ENCODE measurements at regions not wholly inside any gene's neighbourhood (a gene's known extent, or its start where the extent isn't known, plus 50 kb on each side); places are given as distances from the start of the nearest gene placed in this dataset.

DNA sequence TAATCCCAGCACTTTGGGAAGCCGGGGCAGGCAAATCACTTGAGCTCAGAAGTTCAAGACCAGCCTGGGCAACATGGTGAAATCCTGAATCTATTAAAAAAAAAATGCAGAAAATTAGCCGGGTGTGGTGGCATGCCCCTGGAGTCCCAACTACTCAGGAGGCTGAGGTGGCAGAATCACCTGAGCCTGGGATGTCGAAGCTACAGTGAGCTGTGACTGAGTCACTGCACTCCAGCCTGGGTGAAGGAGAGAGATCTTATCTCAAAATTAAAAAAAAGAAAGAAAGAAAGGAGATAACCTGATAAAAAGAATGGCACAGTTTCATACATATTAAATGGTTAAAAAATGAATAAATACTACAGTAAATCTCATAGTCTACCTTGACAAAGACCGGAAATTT, 123.6 kb upstream of the TNFAIP3 start:
- no peak for DNase-seq
- H3K27me3 ChIP-seq, result no peaks in the 10 kb centered on the region
- no peaks in the 10 kb centered on the region for H3K9me3 ChIP-seq
- H3K36me3 ChIP-seq, result no peaks in the 10 kb centered on the region
- H3K4me3 ChIP-seq, result no peak overlapping the region

DNA sequence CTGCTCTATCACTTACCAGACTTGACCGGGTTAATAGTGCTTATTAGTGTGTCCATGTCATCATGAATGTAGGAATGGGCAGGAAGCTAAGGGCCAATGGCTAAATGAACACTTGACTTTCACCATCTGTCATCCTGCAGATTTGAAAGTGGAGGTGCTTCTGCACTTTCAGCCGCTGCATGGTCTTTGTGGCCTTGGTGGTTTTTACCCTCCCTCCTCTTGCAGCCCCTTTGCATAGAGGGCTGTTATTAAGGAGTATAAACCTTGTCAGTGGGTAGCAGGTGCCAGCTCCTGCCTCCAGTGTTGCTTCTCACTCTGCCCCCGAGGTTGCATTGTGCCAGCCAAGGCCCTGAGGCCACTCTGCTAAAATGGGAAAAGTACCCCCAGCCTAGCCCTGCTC, 122.2 kb upstream of the TNFAIP3 start:
- no peaks in the 10 kb centered on the region for H3K36me3 ChIP-seq
- H3K4me3 ChIP-seq, result no peak overlapping the region

DNA sequence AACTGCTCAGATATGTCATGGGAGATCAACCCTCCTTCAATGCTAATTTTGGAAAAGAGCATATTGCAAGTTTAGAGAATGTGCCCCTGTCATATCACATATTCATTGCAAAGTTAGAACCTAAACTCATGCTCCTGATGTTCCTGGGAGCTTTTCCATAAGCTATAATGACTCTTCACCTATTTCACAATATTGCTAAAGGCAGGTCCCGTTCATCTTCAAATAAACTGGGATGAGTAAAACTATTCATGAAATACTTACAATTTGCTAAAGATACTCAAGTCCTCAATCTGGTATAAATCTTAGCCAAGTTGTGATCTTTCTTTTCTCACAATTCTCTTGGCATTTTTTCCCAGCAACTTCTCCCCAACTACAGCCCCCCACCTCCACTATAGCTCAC, 121.7 kb upstream of the TNFAIP3 start:
- H3K36me3 ChIP-seq, result no peaks in the 10 kb centered on the region
- DNase-seq, result no peak
- H3K9me3 ChIP-seq, result no peaks in the 10 kb centered on the region
- no peak overlapping the region for H3K4me3 ChIP-seq
- H3K27me3 ChIP-seq, result no peaks in the 10 kb centered on the region

More for the DNA sequence above, 122.2 kb upstream of the TNFAIP3 start:
- Histone ChIP-seq H3K9me3 (no peaks in the 10 kb centered on the region), H3K27me3 (no peaks in the 10 kb centered on the region)
- no peak for DNase-seq

DNA sequence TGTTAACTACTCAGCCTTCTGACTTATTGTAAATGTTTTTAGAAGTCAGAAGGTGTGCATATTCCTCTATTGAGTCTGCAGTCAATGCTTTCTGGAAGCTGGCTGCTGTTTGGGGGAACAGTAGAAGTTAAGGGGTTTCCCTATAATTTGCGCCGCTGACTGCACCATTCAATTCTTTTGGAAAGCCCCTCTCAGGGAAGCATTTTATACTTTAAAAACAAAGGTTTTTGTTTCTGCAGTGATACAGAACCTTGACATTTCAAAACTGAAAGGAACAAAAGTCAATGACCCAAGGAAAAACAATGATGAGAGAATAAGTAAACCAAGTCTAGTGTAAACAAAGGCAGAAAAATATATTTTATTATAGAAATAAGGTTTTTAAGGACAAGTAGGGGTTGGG, 120.8 kb upstream of the TNFAIP3 start:
- no peaks in the 10 kb centered on the region for H3K9me3 ChIP-seq
- no peaks in the 10 kb centered on the region for H3K27me3 ChIP-seq
- no peak for DNase-seq
- H3K4me3 ChIP-seq, result no peak overlapping the region
- H3K36me3 ChIP-seq, result no peaks in the 10 kb centered on the region

DNA sequence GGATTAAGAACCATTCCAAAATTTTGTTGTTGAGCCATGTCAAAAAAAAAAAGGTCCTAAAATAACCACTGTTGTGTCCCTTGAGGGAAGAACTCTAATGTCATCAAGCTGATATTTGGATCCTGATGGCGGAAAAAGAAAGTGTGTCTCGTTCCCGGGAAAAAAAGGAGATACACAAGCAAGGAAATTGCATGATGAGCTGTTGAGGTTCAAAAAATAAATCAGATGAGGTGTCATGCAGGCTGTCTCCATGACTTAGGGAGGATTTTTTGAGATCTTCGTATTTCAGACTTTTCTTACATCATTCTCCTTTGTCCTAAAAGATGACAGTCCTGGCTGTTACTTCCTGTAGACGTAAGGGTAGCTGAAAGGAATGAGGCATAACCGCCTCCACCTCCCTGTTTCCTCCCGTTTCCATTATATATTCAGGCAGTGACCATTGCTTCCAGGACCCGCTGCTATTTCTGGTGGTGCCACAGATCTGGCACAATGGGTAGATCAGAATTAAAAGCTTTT, 117.3 kb upstream of the TNFAIP3 start:
- no peaks in the 10 kb centered on the region for H3K36me3 ChIP-seq
- H3K9me3 ChIP-seq, result no peaks in the 10 kb centered on the region
- H3K4me3 ChIP-seq, result no peak overlapping the region
- DNase-seq, result no peak
- no peaks in the 10 kb centered on the region for H3K27me3 ChIP-seq

DNA sequence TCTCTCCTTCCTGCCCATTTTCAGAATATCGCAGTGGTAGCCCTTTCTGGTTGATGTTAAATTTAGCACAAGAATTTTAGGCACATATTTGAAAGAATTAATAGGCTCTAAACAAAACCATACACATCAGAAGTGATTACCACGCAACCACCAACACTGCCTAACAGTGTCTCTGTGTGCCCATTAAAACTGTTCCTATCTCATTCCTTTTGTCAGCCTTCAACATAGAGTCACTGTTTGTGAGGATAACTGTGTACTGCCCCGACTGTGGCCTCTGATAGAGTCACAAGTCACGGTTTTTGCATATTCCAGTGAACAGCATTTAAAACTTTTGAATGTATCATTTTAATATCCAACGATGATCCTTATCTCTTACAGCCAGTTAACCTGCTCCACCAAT, 116.8 kb upstream of the TNFAIP3 start:
- Histone ChIP-seq H3K27me3 (no peaks in the 10 kb centered on the region), H3K36me3 (no peaks in the 10 kb centered on the region), H3K4me3 (no peak overlapping the region), H3K9me3 (no peaks in the 10 kb centered on the region)
- DNase-seq, result no peak

DNA sequence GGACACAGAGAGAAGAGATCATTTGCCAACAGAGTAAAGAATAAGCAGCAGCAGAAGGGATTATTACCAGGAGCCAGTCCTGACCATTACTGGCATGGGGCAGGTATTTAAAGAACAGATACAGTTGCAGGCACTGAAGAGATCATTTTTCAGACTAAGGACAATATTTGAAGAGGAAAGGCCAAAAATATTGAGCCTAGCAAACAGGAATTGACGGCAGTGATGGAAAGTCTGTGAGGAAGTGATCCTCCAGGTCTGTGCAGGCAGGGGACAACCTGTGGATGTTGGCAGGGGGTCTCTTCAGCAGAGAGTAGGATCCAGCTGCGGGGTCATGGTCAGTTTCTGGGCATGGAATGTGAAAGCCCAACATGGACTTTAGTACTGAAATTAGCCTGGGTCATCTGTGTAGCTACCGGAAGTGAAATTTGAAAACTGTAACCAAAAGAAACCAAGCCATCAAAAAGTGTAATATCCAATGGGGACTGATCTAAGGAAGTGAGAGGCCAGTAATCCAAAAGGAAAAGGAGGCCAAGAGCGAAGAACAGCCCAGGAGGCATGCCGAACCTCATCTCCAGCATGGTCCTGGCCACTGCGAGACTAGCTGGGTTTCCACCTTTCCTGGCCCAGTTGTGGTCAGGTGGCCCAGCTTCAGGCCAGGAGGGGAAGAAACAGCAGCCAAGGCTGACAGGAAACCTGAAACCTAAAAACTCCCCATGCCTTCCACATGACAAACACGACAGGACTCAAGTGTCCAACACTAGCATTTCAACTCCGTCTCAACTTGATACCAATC, 115.1 kb upstream of the TNFAIP3 start:
- Histone ChIP-seq H3K9me3 (no peaks in the 10 kb centered on the region), H3K4me3 (no peak overlapping the region), H3K36me3 (no peaks in the 10 kb centered on the region), H3K27me3 (no peaks in the 10 kb centered on the region)
- no peak for DNase-seq

DNA sequence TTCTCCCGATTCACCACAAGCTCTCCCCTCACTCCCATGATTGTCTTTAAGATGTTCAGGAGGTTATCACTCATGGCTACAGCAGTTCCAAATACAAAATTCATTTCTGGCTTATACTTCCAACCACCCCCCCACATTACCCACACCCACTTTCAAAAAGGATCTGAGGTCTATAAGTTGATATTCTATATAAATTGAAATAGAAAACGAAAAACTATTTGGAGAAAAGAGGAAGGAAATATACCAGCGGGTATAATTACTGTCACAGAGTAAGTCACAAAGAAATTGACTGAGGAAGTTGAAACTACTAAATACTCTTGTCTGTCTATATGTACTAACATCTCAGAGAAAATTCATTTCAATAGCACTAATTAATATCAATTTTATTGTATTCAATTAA, 112.7 kb upstream of the TNFAIP3 start:
- Histone ChIP-seq H3K36me3 (no peaks in the 10 kb centered on the region), H3K27me3 (no peaks in the 10 kb centered on the region), H3K4me3 (no peak overlapping the region), H3K9me3 (no peaks in the 10 kb centered on the region)
- no peak for DNase-seq

DNA sequence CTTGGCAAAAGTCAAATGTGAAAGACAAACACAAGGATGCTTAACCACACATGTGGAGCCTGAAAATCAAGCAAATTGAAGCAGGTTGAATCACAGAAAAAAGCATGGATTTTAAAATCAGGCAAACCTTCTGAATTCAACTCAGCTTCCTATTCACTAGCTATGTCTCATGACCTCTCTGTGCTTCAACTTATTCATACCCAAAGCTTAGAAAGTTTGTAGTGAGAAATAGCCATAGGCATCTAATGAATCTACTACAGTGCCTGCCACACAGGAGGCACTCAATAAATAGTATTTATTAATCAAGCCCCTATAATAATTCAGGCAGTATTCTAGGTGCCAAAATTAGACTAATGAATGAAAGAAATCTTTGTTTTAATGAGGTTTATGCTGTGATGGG, 112.2 kb upstream of the TNFAIP3 start:
- no peaks in the 10 kb centered on the region for H3K9me3 ChIP-seq
- DNase-seq, result no peak
- no peaks in the 10 kb centered on the region for H3K36me3 ChIP-seq
- no peak overlapping the region for H3K4me3 ChIP-seq
- no peaks in the 10 kb centered on the region for H3K27me3 ChIP-seq

DNA sequence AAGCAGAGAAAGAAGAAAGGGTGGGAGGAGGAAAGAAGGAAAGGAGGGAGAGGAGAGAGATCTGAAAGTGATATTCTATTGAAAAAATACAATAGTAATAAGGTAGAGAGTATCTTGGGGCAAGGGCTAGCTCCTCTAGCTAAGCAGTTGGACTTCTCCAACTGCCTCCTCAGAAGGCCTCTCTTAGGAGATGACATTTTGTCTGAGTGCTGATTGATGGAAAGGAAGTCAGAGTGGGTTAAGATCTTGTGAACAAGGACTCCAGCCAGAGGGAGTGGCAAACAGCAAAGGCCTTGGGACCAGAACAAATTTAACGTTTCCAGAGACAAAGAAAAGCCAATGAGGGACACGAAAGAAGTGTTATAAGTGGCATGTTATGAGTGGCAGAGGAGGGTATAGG, 111.8 kb upstream of the TNFAIP3 start:
- Histone ChIP-seq H3K36me3 (no peaks in the 10 kb centered on the region), H3K9me3 (no peaks in the 10 kb centered on the region), H3K27me3 (no peaks in the 10 kb centered on the region), H3K4me3 (no peak overlapping the region)
- DNase-seq, result no peak

DNA sequence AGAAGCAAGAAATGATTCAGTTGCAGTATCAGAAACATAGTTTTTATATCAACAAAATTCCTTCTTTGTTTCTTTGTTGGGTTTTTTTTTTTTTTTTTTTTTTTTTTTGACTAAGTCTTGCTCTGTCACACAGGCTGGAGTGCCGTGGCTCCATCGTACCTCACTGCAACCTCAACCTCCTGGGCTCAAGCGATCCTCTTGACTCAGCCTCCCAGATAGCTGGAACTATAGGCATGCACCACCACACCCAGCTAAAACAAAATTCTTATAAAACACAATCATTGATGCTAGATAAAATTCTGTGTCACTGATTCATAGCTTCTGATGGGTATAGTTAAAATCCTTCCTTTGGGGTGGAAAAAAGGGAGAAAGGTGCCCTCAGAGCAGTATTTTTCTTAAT, 110.3 kb upstream of the TNFAIP3 start:
- no peak overlapping the region for H3K4me3 ChIP-seq
- DNase-seq, result no peak
- no peaks in the 10 kb centered on the region for H3K27me3 ChIP-seq
- no peaks in the 10 kb centered on the region for H3K9me3 ChIP-seq
- no peaks in the 10 kb centered on the region for H3K36me3 ChIP-seq

DNA sequence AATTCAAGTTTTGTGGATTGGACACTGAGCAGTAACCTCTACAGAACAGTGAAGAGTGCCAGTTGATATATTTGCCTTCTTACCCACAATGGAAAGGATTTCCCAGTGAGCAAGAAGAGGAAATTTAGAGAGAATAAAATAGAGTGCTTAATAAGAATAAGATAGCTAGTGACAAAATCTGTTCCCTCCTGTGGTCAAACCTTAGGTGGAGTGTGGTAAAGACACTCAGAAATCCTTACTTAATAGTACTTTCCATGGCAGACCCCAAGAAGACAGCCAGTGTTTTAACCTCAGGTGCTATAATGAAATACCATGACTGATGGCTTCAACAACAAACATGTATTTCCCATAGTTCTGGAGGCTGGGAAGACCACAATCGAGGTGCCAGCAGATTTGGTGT, 108.4 kb upstream of the TNFAIP3 start:
- Histone ChIP-seq H3K9me3 (no peaks in the 10 kb centered on the region), H3K27me3 (no peaks in the 10 kb centered on the region), H3K36me3 (no peaks in the 10 kb centered on the region), H3K4me3 (no peak overlapping the region)
- no peak for DNase-seq

DNA sequence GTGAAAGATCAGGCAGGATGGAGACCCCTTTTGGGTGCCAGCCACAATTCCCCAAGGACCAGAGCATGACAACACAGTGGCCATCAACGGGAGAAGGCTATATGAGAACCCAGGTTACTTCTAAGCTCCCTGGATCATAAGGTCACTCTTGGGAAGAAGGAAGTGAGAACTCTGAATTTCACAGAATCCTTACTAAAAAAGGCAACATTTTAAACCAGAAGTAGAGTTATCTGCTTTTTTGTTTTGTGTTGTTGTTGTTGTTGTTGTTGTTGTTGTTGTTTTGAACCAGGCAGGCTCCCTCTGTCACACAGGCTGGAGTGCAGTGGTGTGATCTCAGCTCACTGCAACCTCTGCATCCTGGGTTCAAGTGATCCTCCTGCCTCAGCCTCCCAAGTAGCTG, 107.4 kb upstream of the TNFAIP3 start:
- Histone ChIP-seq H3K36me3 (no peaks in the 10 kb centered on the region), H3K9me3 (no peaks in the 10 kb centered on the region), H3K4me3 (no peak overlapping the region), H3K27me3 (no peaks in the 10 kb centered on the region)
- no peak for DNase-seq

DNA sequence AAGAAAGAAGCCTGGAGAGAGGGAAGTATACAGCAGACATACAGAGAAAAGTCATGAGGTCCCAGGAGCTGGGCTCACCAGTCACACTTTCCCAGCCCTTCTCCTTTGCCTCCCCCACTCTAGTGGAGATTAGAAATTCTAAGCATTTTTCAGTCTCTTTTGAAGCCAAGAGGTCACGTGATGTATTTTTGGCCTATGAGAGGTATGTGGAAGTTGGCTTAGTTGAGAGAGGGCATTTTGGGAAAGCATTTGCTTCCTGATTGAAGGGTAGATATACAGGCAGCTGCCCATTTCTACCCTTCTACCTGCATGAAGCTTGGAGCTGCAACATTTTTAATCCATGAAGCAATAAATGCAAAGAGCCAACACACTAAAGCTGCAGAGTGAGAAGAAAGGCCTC, 106.0 kb upstream of the TNFAIP3 start:
- DNase-seq, result no peak
- Histone ChIP-seq H3K27me3 (no peaks in the 10 kb centered on the region), H3K36me3 (no peaks in the 10 kb centered on the region), H3K4me3 (no peak overlapping the region), H3K9me3 (no peaks in the 10 kb centered on the region)

DNA sequence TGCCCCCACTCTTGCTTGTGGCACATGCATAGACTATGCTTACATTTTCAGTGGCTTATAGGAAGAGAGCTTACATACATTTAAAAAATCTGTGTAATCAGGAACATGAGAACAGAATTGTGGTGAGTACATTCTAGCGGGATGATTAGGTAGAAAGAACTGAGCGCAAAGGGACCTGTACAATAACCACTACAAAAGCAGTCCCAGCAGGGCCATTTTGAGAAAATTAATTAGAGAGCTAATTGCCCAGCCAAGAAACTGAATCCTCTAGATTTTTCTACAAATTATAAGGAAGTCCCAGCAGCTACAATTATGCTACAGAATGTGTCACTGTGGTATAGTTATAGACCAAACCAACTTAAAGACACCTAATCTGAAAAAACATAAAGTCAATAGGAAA, 105.6 kb upstream of the TNFAIP3 start:
- H3K9me3 ChIP-seq, result no peaks in the 10 kb centered on the region
- H3K36me3 ChIP-seq, result no peaks in the 10 kb centered on the region
- H3K4me3 ChIP-seq, result no peak overlapping the region
- no peaks in the 10 kb centered on the region for H3K27me3 ChIP-seq
- DNase-seq, result no peak

DNA sequence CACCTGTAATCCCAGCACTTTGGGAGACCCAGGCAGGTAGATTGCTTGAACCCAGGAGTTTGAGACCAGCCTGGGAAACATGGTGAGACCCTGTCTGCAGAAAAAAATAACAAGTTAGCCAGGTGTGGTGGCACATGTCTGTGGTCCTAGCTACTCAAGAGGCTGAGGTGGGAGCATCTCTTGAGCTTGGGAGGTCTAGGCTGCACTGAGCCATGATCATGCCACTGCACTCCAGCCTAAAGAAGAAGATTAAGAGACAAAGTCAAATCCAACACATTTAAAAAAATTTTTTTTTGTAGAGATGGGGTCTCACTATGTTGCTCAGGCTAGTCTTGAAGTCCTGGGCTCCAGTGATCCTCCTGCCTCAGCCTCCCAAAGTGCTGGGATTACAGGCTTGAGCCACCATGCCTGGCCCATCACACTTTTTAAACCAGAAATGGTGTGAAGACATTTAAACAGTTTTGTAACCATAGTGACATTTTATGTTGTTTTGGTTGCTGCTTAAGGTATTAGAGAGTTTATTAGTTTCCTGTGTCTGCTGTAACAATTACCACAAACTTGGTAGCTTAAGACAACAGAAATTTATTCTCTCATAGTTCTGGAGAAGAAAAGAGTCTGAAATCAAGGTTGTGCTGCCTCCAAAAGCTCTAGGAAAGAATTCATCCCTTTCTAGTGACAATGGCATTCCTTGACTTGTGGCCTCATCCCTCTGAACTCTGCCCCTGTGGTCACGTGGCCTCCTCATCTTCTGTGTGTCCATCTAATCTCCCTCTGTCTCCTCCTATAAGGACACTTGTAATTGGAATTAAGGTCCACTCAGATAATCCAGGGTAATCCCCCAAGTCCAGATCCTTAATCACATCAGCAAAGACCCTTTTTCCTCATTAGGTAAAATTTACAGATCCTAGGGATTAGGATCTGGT, 104.6 kb upstream of the TNFAIP3 start:
- no peak for DNase-seq
- no peaks in the 10 kb centered on the region for H3K9me3 ChIP-seq
- no peaks in the 10 kb centered on the region for H3K36me3 ChIP-seq
- no peaks in the 10 kb centered on the region for H3K27me3 ChIP-seq
- no peak overlapping the region for H3K4me3 ChIP-seq

DNA sequence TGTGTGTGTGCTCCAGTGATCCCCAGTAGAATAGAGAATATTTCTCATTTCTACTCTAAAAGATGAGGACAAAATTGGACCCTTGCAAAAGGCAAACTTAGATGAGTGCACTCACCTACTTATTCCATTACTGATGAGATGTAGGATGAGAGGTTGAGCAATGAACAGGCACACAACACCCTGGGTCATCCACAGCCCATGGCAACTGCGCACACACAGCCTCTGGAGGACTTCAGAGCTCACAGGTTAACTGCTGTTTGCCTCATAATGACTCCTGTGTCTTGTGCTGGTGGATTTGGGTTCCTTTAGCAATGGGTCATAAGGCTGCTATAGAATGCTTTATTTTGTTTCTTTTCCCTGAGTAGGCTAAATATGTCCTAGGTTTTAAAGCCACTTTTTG, 103.6 kb upstream of the TNFAIP3 start:
- DNase-seq, result no peak
- no peak overlapping the region for H3K4me3 ChIP-seq
- no peaks in the 10 kb centered on the region for H3K9me3 ChIP-seq
- no peaks in the 10 kb centered on the region for H3K27me3 ChIP-seq
- H3K36me3 ChIP-seq, result no peaks in the 10 kb centered on the region

DNA sequence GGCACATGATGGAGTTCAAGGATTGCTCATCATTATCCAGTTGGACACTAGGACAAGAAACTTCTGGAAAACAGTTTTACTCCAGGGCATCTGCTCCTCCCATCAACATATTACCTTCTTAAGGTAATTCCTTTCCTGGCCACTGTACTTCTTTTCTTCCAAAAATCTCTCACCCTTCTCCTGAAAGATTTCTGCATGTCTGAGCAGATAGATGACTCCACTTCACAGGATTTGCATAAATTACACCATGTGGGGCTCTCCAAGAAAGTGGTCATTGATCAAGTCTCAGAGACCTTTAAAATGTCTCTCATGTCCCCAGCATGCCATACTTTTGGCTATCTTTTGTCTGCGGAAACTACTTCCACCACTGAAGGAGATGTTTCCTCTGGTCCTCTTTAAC, 103.2 kb upstream of the TNFAIP3 start:
- Histone ChIP-seq H3K9me3 (no peaks in the 10 kb centered on the region), H3K27me3 (no peaks in the 10 kb centered on the region), H3K36me3 (no peaks in the 10 kb centered on the region), H3K4me3 (no peak overlapping the region)
- no peak for DNase-seq

Data from MG63 (cell line).